ENCODE measurements at regions not wholly inside any gene's neighbourhood (a gene's known extent, or its start where the extent isn't known, plus 50 kb on each side); places are given as distances from the start of the nearest gene placed in this dataset.

- H3K27ac ChIP-seq = no peak overlapping the region
- no peak for DNase-seq (ENCODE audit: low spot score)
- ChIA-PET POLR2A (ENCODE audit: low non-redundant PET) (no interaction called here), CTCF (interaction anchor here (0.7 kb wide), 1 partner anchor 152 kb away, joined by 3 read pairs; no protein-coding TSS in a partner anchor)
- TF ChIP-seq CTCF (conservative IDR thresholded peaks at IDR 0.05; ENCODE audit: low read depth) = no peak
These were observed 244.0 kb downstream of the BUB3 start for GRCh38 chr10:123398180-123398591.

GRCh38 chr10:123398756-123399155 is 244.6 kb downstream of the BUB3 start:
- DNase-seq (ENCODE audit: low spot score) = no peak
- ChIA-PET POLR2A (ENCODE audit: low non-redundant PET) (no interaction called here), CTCF (interaction anchor here (0.7 kb wide), 1 partner anchor 151 kb away, joined by 3 read pairs; no protein-coding TSS in a partner anchor)
- no peak for TF ChIP-seq CTCF (conservative IDR thresholded peaks at IDR 0.05; ENCODE audit: low read depth)
- H3K27ac ChIP-seq = no peak overlapping the region

- CTCF ChIA-PET = interaction anchor here (0.7 kb wide), 1 partner anchor 612 kb away, joined by 3 read pairs; no protein-coding TSS in a partner anchor
- POLR2A ChIA-PET (ENCODE audit: low non-redundant PET) = no interaction called here
These were observed 245.2 kb downstream of the BUB3 start for GRCh38 chr10:123399276-123399839.

GRCh38 chr10:123402021-123402420 is 247.8 kb downstream of the BUB3 start:
- no peak for TF ChIP-seq CTCF (conservative IDR thresholded peaks at IDR 0.05; ENCODE audit: low read depth)
- no peak for DNase-seq (ENCODE audit: low spot score)
- H3K27ac ChIP-seq = no peak overlapping the region
- ChIA-PET CTCF (no interaction called here), POLR2A (ENCODE audit: low non-redundant PET) (no interaction called here)

More at GRCh38 chr10:123399276-123399839, 245.2 kb downstream of the BUB3 start:
- DNase-seq (ENCODE audit: low spot score) = no peak
- H3K27ac ChIP-seq = no peak overlapping the region
- no peak for TF ChIP-seq CTCF (conservative IDR thresholded peaks at IDR 0.05; ENCODE audit: low read depth)

- no peak overlapping the region for H3K27ac ChIP-seq
- CTCF ChIA-PET = no interaction called here
- POLR2A ChIA-PET (ENCODE audit: low non-redundant PET) = no interaction called here
These were observed 248.5 kb downstream of the BUB3 start for GRCh38 chr10:123402656-123403055.

GRCh38 chr10:123404357-123404756 is 250.2 kb downstream of the BUB3 start:
- ChIA-PET CTCF (no interaction called here), POLR2A (ENCODE audit: low non-redundant PET) (no interaction called here)
- DNase-seq (ENCODE audit: low spot score) = no peak
- H3K27ac ChIP-seq = no peak overlapping the region
- TF ChIP-seq CTCF (conservative IDR thresholded peaks at IDR 0.05; ENCODE audit: low read depth) = no peak

More at GRCh38 chr10:123402656-123403055, 248.5 kb downstream of the BUB3 start:
- no peak for TF ChIP-seq CTCF (conservative IDR thresholded peaks at IDR 0.05; ENCODE audit: low read depth)
- no peak for DNase-seq (ENCODE audit: low spot score)
